22Rv1 (cell line): ENCODE measurements at regions not wholly inside any gene's neighbourhood (a gene's known extent, or its start where the extent isn't known, plus 50 kb on each side); places are given as distances from the start of the nearest gene placed in this dataset.

Experiments used
- H3K27ac ChIP-seq: fragments of 450-650 bp; 2 replicates; pipeline ENCODE4 v1.5.1; 2017
- CTCF ChIP-seq: fragments of 450-650 bp; IDR thresholded peaks from 2 replicates; pipeline ENCODE4 v1.5.1; 2017; ENCODE audit warnings: mild to moderate bottlenecking
- ZFX ChIP-seq: fragments of 450-650 bp; IDR thresholded peaks from 2 replicates; pipeline ENCODE4 v1.6.1; 2017; ENCODE audit warnings: antibody characterized with exemption, borderline replicate concordance

GRCh38 chr11:129252621-129253020 is 60.5 kb upstream of the ARHGAP32 start:
- no peak for TF ChIP-seq ZFX
- TF ChIP-seq CTCF, result no peak
- H3K27ac ChIP-seq, result no peak overlapping the region

GRCh38 chr11:129251067-129251466 is 58.9 kb upstream of the ARHGAP32 start:
- no peak overlapping the region for H3K27ac ChIP-seq
- TF ChIP-seq ZFX, result no peak
- no peak for TF ChIP-seq CTCF

- TF ChIP-seq CTCF, result no peak
- TF ChIP-seq ZFX, result no peak
- no peak overlapping the region for H3K27ac ChIP-seq
Measured at GRCh38 chr11:129249923-129250322, 57.8 kb upstream of the ARHGAP32 start.

- TF ChIP-seq CTCF, result no peak
- no peak for TF ChIP-seq ZFX
- no peak overlapping the region for H3K27ac ChIP-seq
Measured at GRCh38 chr11:129249351-129249750, 57.2 kb upstream of the ARHGAP32 start.

- H3K27ac ChIP-seq, result no peak overlapping the region
Measured at GRCh38 chr11:129248618-129249017, 56.5 kb upstream of the ARHGAP32 start.

GRCh38 chr11:129247135-129247534 is 55.0 kb upstream of the ARHGAP32 start:
- H3K27ac ChIP-seq, result no peak overlapping the region
- TF ChIP-seq CTCF, result no peak
- TF ChIP-seq ZFX, result no peak

More at GRCh38 chr11:129248618-129249017, 56.5 kb upstream of the ARHGAP32 start:
- no peak for TF ChIP-seq CTCF
- no peak for TF ChIP-seq ZFX

- no peak overlapping the region for H3K27ac ChIP-seq
- TF ChIP-seq ZFX, result no peak
- no peak for TF ChIP-seq CTCF
Measured at GRCh38 chr11:129242855-129243254, 50.7 kb upstream of the ARHGAP32 start.
